Ectodermal cell (in vitro differentiated cells): ENCODE measurements at regions not wholly inside any gene's neighbourhood (a gene's known extent, or its start where the extent isn't known, plus 50 kb on each side); places are given as distances from the start of the nearest gene placed in this dataset.

Experiments used
- H3K27ac ChIP-seq: 2 replicates; pipeline ENCODE4 v1.7.0; 2013; ENCODE audit warnings: mild to moderate bottlenecking, low read depth, low read length; ENCODE audit not compliant: insufficient read depth, poor library complexity, severe bottlenecking
- H3K27me3 ChIP-seq: 2 replicates; pipeline ENCODE4 v1.7.0; 2013; ENCODE audit warnings: mild to moderate bottlenecking, low read length; ENCODE audit not compliant: insufficient read depth, control insufficient read depth, poor library complexity, severe bottlenecking
- H3K36me3 ChIP-seq: one replicate; pipeline ENCODE4 v1.7.0; 2013; ENCODE audit warnings: low read length; ENCODE audit not compliant: control insufficient read depth, insufficient read depth
- H3K4me1 ChIP-seq: one replicate; pipeline ENCODE4 v1.7.0; 2013; ENCODE audit warnings: low read length; ENCODE audit not compliant: control insufficient read depth, insufficient read depth
- H3K4me3 ChIP-seq: 2 replicates; pipeline ENCODE4 v1.7.0; 2013; ENCODE audit warnings: low read depth, low read length, control low read depth; ENCODE audit not compliant: insufficient read depth
- H3K9me3 ChIP-seq: 2 replicates; pipeline ENCODE4 v1.7.0; 2013; ENCODE audit warnings: mild to moderate bottlenecking, low read length, moderate library complexity; ENCODE audit not compliant: control insufficient read depth
- WGBS, 2 experiments: methylation state at CpG; one replicate each; pipeline ENCODE4 v1.1.7; 2013; ENCODE audit warnings: missing lambda C conversion rate in 2 of 2; 5-methylcytosine and 5-hydroxymethylcytosine counted together

- no peaks in the 10 kb centered on the region for H3K9me3 ChIP-seq
- no peaks in the 10 kb centered on the region for H3K4me1 ChIP-seq
- H3K4me3 ChIP-seq, result no peak overlapping the region
- 100% methylated on average over 1 to 3 of the region's 3 CpGs for WGBS, 2 experiments
- no peak overlapping the region for H3K27ac ChIP-seq
- no peaks in the 10 kb centered on the region for H3K27me3 ChIP-seq
- H3K36me3 ChIP-seq, result no peaks in the 10 kb centered on the region
These were observed 200.4 kb upstream of the SORCS1 start for GRCh38 chr10:107364872-107365271.

GRCh38 chr10:107362306-107362705 lies 197.8 kb upstream of the SORCS1 start:
- H3K4me1 ChIP-seq, result no peaks in the 10 kb centered on the region
- no peaks in the 10 kb centered on the region for H3K9me3 ChIP-seq
- no peaks in the 10 kb centered on the region for H3K36me3 ChIP-seq
- no peaks in the 10 kb centered on the region for H3K27me3 ChIP-seq
- no peak overlapping the region for H3K4me3 ChIP-seq
- H3K27ac ChIP-seq, result no peak overlapping the region

- H3K27ac ChIP-seq, result no peak overlapping the region
- no peaks in the 10 kb centered on the region for H3K4me1 ChIP-seq
- no peaks in the 10 kb centered on the region for H3K36me3 ChIP-seq
- no peak overlapping the region for H3K4me3 ChIP-seq
- H3K9me3 ChIP-seq, result no peaks in the 10 kb centered on the region
- H3K27me3 ChIP-seq, result no peaks in the 10 kb centered on the region
These were observed 192.5 kb upstream of the SORCS1 start for GRCh38 chr10:107357033-107357432.

- H3K9me3 ChIP-seq, result no peaks in the 10 kb centered on the region
- no peaks in the 10 kb centered on the region for H3K36me3 ChIP-seq
- no peak overlapping the region for H3K4me3 ChIP-seq
- H3K4me1 ChIP-seq, result no peaks in the 10 kb centered on the region
- no peak overlapping the region for H3K27ac ChIP-seq
- 91 to 95% methylated on average over 2 of the region's 2 CpGs for WGBS, 2 experiments
- no peaks in the 10 kb centered on the region for H3K27me3 ChIP-seq
These were observed 191.9 kb upstream of the SORCS1 start for GRCh38 chr10:107356396-107356795.

- no CpG with 5 or more reads among the region's 2 CpGs for WGBS, 2 experiments
- Histone ChIP-seq H3K36me3 (no peaks in the 10 kb centered on the region), H3K4me1 (no peaks in the 10 kb centered on the region), H3K27ac (no peak overlapping the region), H3K27me3 (no peaks in the 10 kb centered on the region), H3K9me3 (no peaks in the 10 kb centered on the region), H3K4me3 (no peak overlapping the region)
These were observed 178.2 kb upstream of the SORCS1 start for GRCh38 chr10:107342711-107343110.

- Histone ChIP-seq H3K36me3 (no peaks in the 10 kb centered on the region), H3K27ac (no peak overlapping the region), H3K27me3 (no peaks in the 10 kb centered on the region), H3K4me1 (no peaks in the 10 kb centered on the region), H3K9me3 (no peaks in the 10 kb centered on the region), H3K4me3 (no peak overlapping the region)
- whole genome bisulfite sequencing, 2 experiments, result 92 to 98% methylated on average over 4 of the region's 4 CpGs
These were observed 176.8 kb upstream of the SORCS1 start for GRCh38 chr10:107341281-107341680.

GRCh38 chr10:107340326-107340725 lies 175.8 kb upstream of the SORCS1 start:
- Histone ChIP-seq H3K4me1 (no peaks in the 10 kb centered on the region), H3K36me3 (no peaks in the 10 kb centered on the region), H3K27ac (no peak overlapping the region), H3K27me3 (no peaks in the 10 kb centered on the region), H3K4me3 (no peak overlapping the region), H3K9me3 (no peaks in the 10 kb centered on the region)
- 97 to 100% methylated on average over 1 to 2 of the region's 2 CpGs for WGBS, 2 experiments

GRCh38 chr10:107336061-107336460 lies 171.6 kb upstream of the SORCS1 start:
- Histone ChIP-seq H3K9me3 (no peaks in the 10 kb centered on the region), H3K4me3 (no peak overlapping the region), H3K27ac (no peak overlapping the region), H3K4me1 (no peaks in the 10 kb centered on the region), H3K27me3 (no peaks in the 10 kb centered on the region), H3K36me3 (no peaks in the 10 kb centered on the region)
- 89 to 97% methylated on average over 4 to 5 of the region's 5 CpGs for WGBS, 2 experiments

GRCh38 chr10:107317592-107317991 lies 153.1 kb upstream of the SORCS1 start:
- H3K9me3 ChIP-seq, result no peaks in the 10 kb centered on the region
- no peaks in the 10 kb centered on the region for H3K27me3 ChIP-seq
- H3K27ac ChIP-seq, result no peak overlapping the region
- WGBS, 2 experiments, result no CpG with 5 or more reads among the region's 1 CpG
- no peaks in the 10 kb centered on the region for H3K4me1 ChIP-seq
- no peaks in the 10 kb centered on the region for H3K36me3 ChIP-seq
- H3K4me3 ChIP-seq, result no peak overlapping the region

GRCh38 chr10:107303203-107303602 lies 138.7 kb upstream of the SORCS1 start:
- Histone ChIP-seq H3K27me3 (no peaks in the 10 kb centered on the region), H3K9me3 (no peaks in the 10 kb centered on the region), H3K4me3 (no peak overlapping the region), H3K4me1 (no peaks in the 10 kb centered on the region), H3K27ac (no peak overlapping the region), H3K36me3 (no peaks in the 10 kb centered on the region)
- WGBS, 2 experiments, result 96 to 100% methylated on average over 2 of the region's 2 CpGs

- Histone ChIP-seq H3K9me3 (no peaks in the 10 kb centered on the region), H3K4me3 (no peak overlapping the region), H3K4me1 (no peaks in the 10 kb centered on the region), H3K36me3 (no peaks in the 10 kb centered on the region), H3K27ac (no peak overlapping the region), H3K27me3 (no peaks in the 10 kb centered on the region)
- WGBS, 2 experiments, result 92% methylated on average over 2 of the region's 2 CpGs
These were observed 135.1 kb upstream of the SORCS1 start for GRCh38 chr10:107299606-107300005.
